ENCODE measurements at regions not wholly inside any gene's neighbourhood (a gene's known extent, or its start where the extent isn't known, plus 50 kb on each side); places are given as distances from the start of the nearest gene placed in this dataset.

- TF ChIP-seq MAX (IDR thresholded peaks at IDR 0.05) (no peak), YY1 (IDR thresholded peaks at IDR 0.05; ENCODE audit: low read depth) (no peak), EGR1 (IDR thresholded peaks at IDR 0.05) (no peak), ZBTB7A (IDR thresholded peaks at IDR 0.05; ENCODE audit: low read depth) (no peak), TEAD4 (IDR thresholded peaks at IDR 0.05) (no peak), TCF12 (IDR thresholded peaks at IDR 0.05; ENCODE audit: low read depth) (no peak), USF1 (IDR thresholded peaks at IDR 0.05) (no peak), FOXM1 (IDR thresholded peaks at IDR 0.05; ENCODE audit: borderline replicate concordance, low read depth) (no peak), TAF1 (IDR thresholded peaks at IDR 0.05; ENCODE audit: low read depth) (no peak), EP300 (IDR thresholded peaks at IDR 0.05; ENCODE audit: borderline replicate concordance) (no peak), CREB1 (IDR thresholded peaks at IDR 0.05; ENCODE audit: low read depth) (no peak), RAD21 (IDR thresholded peaks at IDR 0.05; ENCODE audit: low read depth) (no peak), NFIC (IDR thresholded peaks at IDR 0.05) (no peak), CEBPB (IDR thresholded peaks at IDR 0.05) (no peak)
- TF ChIP-seq, protein P1, sequence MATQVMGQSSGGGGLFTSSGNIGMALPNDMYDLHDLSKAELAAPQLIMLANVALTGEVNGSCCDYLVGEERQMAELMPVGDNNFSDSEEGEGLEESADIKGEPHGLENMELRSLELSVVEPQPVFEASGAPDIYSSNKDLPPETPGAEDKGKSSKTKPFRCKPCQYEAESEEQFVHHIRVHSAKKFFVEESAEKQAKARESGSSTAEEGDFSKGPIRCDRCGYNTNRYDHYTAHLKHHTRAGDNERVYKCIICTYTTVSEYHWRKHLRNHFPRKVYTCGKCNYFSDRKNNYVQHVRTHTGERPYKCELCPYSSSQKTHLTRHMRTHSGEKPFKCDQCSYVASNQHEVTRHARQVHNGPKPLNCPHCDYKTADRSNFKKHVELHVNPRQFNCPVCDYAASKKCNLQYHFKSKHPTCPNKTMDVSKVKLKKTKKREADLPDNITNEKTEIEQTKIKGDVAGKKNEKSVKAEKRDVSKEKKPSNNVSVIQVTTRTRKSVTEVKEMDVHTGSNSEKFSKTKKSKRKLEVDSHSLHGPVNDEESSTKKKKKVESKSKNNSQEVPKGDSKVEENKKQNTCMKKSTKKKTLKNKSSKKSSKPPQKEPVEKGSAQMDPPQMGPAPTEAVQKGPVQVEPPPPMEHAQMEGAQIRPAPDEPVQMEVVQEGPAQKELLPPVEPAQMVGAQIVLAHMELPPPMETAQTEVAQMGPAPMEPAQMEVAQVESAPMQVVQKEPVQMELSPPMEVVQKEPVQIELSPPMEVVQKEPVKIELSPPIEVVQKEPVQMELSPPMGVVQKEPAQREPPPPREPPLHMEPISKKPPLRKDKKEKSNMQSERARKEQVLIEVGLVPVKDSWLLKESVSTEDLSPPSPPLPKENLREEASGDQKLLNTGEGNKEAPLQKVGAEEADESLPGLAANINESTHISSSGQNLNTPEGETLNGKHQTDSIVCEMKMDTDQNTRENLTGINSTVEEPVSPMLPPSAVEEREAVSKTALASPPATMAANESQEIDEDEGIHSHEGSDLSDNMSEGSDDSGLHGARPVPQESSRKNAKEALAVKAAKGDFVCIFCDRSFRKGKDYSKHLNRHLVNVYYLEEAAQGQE (IDR thresholded peaks at IDR 0.05; ENCODE audit: low read depth): no peak
Observed at GRCh38 chr1:234730770-234731568, 121.0 kb upstream of the IRF2BP2 start.

- TF ChIP-seq NFIC (IDR thresholded peaks at IDR 0.05) (no peak), TCF12 (IDR thresholded peaks at IDR 0.05; ENCODE audit: low read depth) (no peak), FOXM1 (IDR thresholded peaks at IDR 0.05; ENCODE audit: borderline replicate concordance, low read depth) (no peak), EP300 (IDR thresholded peaks at IDR 0.05; ENCODE audit: borderline replicate concordance) (no peak), ZBTB7A (IDR thresholded peaks at IDR 0.05; ENCODE audit: low read depth) (no peak), TAF1 (IDR thresholded peaks at IDR 0.05; ENCODE audit: low read depth) (no peak), USF1 (IDR thresholded peaks at IDR 0.05) (no peak), EGR1 (IDR thresholded peaks at IDR 0.05) (no peak), CEBPB (IDR thresholded peaks at IDR 0.05) (no peak), CREB1 (IDR thresholded peaks at IDR 0.05; ENCODE audit: low read depth) (no peak), RAD21 (IDR thresholded peaks at IDR 0.05; ENCODE audit: low read depth) (no peak), TEAD4 (IDR thresholded peaks at IDR 0.05) (no peak)
- TF ChIP-seq, protein P1 (IDR thresholded peaks at IDR 0.05; ENCODE audit: low read depth): no peak
Observed at GRCh38 chr1:234730475-234730769, 120.4 kb upstream of the IRF2BP2 start.

DNA sequence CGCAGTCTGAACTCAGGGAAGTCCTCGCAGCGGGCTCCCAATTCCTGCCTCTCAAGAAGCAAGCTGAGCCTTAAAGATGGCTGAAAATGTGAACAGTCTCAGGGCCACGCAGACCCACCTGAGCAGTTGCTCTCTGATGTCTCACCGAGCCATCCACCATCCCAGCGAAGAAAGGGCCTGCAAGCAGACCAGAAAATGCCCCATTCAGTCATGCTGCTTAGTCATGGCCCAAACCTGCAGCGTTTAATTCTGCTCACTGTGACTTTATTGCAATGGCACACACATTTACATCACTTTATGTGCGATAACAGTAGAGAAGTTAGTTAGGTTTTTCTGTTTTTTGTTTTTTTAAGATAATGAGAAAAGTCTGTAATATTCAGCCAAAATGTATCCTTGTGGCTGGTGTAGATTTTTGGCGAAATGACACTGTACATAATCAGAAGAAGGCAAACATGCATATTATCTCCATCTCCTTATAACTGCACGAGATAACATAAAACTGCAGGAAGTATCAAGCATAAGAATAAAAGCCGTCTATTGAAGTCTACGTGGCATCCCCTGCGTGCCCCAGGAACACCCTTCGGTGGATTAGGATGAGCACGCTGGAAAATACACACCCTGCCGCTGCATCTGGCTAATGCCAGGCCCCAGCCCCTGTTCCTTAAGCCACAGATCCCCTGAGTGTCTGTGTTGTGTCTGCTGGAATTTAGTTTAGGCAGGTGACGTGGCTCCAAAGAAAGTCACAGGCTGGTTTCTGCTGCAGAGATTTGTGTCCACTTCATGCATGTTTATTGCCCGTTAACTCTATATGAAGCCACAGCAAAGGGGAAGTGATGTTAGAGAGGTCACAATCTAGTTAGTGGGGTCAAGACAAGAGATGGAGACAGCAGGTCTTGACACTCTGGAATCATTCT is 119.8 kb upstream of the IRF2BP2 start:
- TF ChIP-seq TAF1 (IDR thresholded peaks at IDR 0.05; ENCODE audit: low read depth) (no peak), NFIC (IDR thresholded peaks at IDR 0.05) (no peak), TCF12 (IDR thresholded peaks at IDR 0.05; ENCODE audit: low read depth) (no peak), USF1 (IDR thresholded peaks at IDR 0.05) (no peak)

DNA sequence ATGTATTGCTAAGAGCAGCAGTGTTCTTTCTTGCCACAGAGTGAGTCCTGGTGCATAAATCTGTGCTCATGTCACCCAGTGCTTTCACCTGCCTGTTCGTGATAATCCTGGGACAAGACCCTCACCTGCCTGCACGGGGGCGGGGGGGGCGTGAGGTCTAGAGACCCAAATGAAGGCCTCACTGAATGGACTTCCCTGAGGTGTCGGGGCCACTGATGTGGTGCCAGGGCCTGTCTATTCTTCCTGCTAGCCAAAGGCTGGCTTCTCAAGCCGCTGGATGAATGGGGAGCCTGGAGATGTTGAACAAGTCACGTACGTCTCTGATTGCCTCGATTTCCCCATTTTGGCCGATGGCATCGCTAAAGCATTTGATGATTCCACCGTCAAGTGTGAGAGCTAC is 118.8 kb upstream of the IRF2BP2 start:
- TF ChIP-seq EP300 (IDR thresholded peaks at IDR 0.05; ENCODE audit: borderline replicate concordance): no peak
- TF ChIP-seq, protein P1 (IDR thresholded peaks at IDR 0.05; ENCODE audit: low read depth): no peak
- TF ChIP-seq NFIC (IDR thresholded peaks at IDR 0.05): no peak
- no peak for TF ChIP-seq EGR1 (IDR thresholded peaks at IDR 0.05)
